BE2C (cell line): ENCODE measurements at regions not wholly inside any gene's neighbourhood (a gene's known extent, or its start where the extent isn't known, plus 50 kb on each side); places are given as distances from the start of the nearest gene placed in this dataset.

Experiments
- DNase-seq: peaks from one replicate; pipeline ENCODE4 v3.0.0-alpha.2; 2020
- H3K27me3 ChIP-seq: fragments of 250-450 bp; sonication (Bioruptor Pico); 2 replicates; pipeline ENCODE4 v1.5.1; 2020; ENCODE audit warnings: mild to moderate bottlenecking
- H3K36me3 ChIP-seq: fragments of 250-450 bp; sonication (Bioruptor Pico); 2 replicates; pipeline ENCODE4 v1.5.1; 2020; ENCODE audit warnings: mild to moderate bottlenecking
- H3K4me1 ChIP-seq: fragments of 250-450 bp; sonication (Bioruptor Pico); 2 replicates; pipeline ENCODE4 v1.5.1; 2020
- H3K4me3 ChIP-seq: 2 replicates; pipeline ENCODE4 v1.5.1; 2011; ENCODE audit warnings: low read depth, low read length
- H3K9me3 ChIP-seq: fragments of 250-450 bp; sonication (Bioruptor Pico); 2 replicates; pipeline ENCODE4 v1.5.1; 2020
- TF ChIP-seq, protein P1 (sequence below): IDR thresholded peaks from 2 replicates; pipeline ENCODE4 v1.5.1; 2012; ENCODE audit warnings: mild to moderate bottlenecking, low read depth, low read length

- Histone ChIP-seq H3K9me3 (no peaks in the 10 kb centered on the region), H3K4me1 (no peaks in the 10 kb centered on the region), H3K4me3 (no peak overlapping the region), H3K27me3 (no peaks in the 10 kb centered on the region), H3K36me3 (no peaks in the 10 kb centered on the region)
- no peak for DNase-seq
- TF ChIP-seq, protein P1, sequence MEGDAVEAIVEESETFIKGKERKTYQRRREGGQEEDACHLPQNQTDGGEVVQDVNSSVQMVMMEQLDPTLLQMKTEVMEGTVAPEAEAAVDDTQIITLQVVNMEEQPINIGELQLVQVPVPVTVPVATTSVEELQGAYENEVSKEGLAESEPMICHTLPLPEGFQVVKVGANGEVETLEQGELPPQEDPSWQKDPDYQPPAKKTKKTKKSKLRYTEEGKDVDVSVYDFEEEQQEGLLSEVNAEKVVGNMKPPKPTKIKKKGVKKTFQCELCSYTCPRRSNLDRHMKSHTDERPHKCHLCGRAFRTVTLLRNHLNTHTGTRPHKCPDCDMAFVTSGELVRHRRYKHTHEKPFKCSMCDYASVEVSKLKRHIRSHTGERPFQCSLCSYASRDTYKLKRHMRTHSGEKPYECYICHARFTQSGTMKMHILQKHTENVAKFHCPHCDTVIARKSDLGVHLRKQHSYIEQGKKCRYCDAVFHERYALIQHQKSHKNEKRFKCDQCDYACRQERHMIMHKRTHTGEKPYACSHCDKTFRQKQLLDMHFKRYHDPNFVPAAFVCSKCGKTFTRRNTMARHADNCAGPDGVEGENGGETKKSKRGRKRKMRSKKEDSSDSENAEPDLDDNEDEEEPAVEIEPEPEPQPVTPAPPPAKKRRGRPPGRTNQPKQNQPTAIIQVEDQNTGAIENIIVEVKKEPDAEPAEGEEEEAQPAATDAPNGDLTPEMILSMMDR = no peak
Observed at GRCh38 chr1:4218619-4219018, 318.5 kb upstream of the C1orf174 start.

- no peak overlapping the region for H3K4me3 ChIP-seq
- TF ChIP-seq, protein P1 = no peak
- no peaks in the 10 kb centered on the region for H3K9me3 ChIP-seq
- DNase-seq = no peak
- no peaks in the 10 kb centered on the region for H3K4me1 ChIP-seq
- H3K36me3 ChIP-seq = no peaks in the 10 kb centered on the region
- no peaks in the 10 kb centered on the region for H3K27me3 ChIP-seq
Observed at GRCh38 chr1:4219111-4219510, 319.0 kb upstream of the C1orf174 start.

- Histone ChIP-seq H3K4me1 (no peaks in the 10 kb centered on the region), H3K4me3 (no peak overlapping the region), H3K36me3 (no peaks in the 10 kb centered on the region), H3K27me3 (no peaks in the 10 kb centered on the region), H3K9me3 (no peaks in the 10 kb centered on the region)
- TF ChIP-seq, protein P1 = no peak
- DNase-seq = no peak
Observed at GRCh38 chr1:4219826-4220225, 319.8 kb upstream of the C1orf174 start.

GRCh38 chr1:4220362-4220761 lies 320.3 kb upstream of the C1orf174 start:
- Histone ChIP-seq H3K36me3 (no peaks in the 10 kb centered on the region), H3K4me3 (no peak overlapping the region), H3K27me3 (no peaks in the 10 kb centered on the region), H3K9me3 (no peaks in the 10 kb centered on the region), H3K4me1 (no peaks in the 10 kb centered on the region)
- DNase-seq = no peak
- TF ChIP-seq, protein P1 = no peak

DNA sequence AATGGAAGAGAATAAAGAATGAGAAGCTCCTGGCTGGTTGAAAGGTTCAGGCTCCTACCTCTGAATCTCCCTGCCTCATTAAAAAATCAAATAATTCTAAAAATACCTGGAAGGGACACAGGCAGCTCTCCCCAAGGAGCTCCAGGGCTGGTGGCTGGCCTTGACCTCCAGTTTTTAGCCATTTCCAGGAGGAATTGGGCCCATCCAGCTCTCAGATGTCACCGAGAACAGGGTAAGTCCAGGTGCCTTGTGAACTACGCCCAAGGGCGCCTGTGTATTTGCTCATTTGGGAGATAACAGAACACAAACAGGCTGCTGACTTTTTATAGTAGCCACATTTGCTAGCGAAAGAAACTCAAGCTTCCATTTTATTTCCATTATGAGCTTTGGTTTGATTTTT lies 321.0 kb upstream of the C1orf174 start:
- Histone ChIP-seq H3K27me3 (no peaks in the 10 kb centered on the region), H3K36me3 (no peaks in the 10 kb centered on the region), H3K9me3 (no peaks in the 10 kb centered on the region), H3K4me3 (no peak overlapping the region), H3K4me1 (no peaks in the 10 kb centered on the region)
- TF ChIP-seq, protein P1 = no peak
- no peak for DNase-seq

- H3K9me3 ChIP-seq = no peaks in the 10 kb centered on the region
- TF ChIP-seq, protein P1 = no peak
- no peaks in the 10 kb centered on the region for H3K36me3 ChIP-seq
- H3K4me1 ChIP-seq = no peaks in the 10 kb centered on the region
- no peak overlapping the region for H3K4me3 ChIP-seq
- no peaks in the 10 kb centered on the region for H3K27me3 ChIP-seq
- no peak for DNase-seq
Observed at GRCh38 chr1:4224684-4225467, 324.8 kb upstream of the C1orf174 start.
